Fibroblast of pulmonary artery (primary cell): ENCODE measurements at regions not wholly inside any gene's neighbourhood (a gene's known extent, or its start where the extent isn't known, plus 50 kb on each side); places are given as distances from the start of the nearest gene placed in this dataset.
"Not testable (repeated sequence)": the region's sequence is repeated elsewhere in the genome, so short reads cannot be mapped to it uniquely, and the experiment has no call there.

ENCODE experiments used
- DNase-seq: peaks from one replicate; pipeline ENCODE4 v3.0.0-alpha.2; 2010; ENCODE audit warnings: low read depth
- H3K4me3 ChIP-seq: replicated peaks from 2 replicates; pipeline ENCODE4 v1.5.1; 2011; ENCODE audit warnings: low read depth, mild to moderate bottlenecking, control low read depth, low read length, moderate library complexity
- TF ChIP-seq, protein P1 (sequence below): IDR thresholded peaks from 2 replicates; pipeline ENCODE4 v1.5.1; 2011; ENCODE audit warnings: mild to moderate bottlenecking, control low read depth, low read length, inconsistent platforms; ENCODE audit errors: missing control alignments

DNA sequence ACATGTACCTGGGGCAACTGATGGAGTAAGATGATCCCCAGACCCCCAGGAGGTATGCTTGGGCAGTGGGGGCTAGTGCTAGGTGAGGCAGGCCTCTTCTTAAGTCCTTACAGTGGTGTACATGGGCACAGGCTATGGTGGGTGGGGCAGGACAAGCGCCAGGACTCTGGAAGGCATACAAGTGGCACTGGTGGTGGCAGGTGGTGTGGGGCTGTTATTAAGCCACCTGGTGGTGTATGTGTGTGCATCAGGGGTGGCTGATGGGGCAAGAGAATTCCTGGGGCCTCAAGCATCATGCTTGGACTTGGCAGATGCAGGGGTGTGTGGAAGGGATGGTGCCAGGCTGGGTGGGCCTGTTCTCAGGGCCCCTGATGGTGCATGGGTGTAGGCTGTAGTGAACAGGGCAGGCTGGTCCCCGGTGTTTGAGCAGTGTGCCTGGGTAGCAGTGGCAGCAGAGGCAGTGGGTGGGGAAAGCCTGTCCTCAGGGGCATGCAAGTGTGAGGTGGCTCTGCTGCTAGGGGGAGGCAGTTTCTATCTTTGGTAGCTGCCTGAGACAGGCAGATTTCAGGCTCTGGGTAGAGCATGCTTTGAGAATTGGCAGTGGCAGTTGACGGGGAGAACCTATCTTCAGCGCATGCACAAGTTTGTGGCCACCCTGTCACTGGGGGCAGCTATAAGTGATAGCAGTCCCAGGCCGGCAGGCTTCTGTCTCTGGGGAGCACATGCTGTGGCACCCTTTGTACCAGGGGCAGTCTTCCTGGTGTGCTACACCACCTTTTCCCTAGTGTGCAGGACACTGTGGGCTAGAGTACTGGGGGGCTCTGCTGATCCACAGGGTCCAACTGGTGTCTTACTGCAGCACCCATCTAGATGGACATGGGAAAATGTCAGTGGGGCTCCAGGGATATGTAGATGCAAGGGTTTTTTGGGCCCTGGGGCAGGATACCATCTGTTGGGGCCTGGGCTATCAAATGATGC lies 52.6 kb upstream of the ABCD2 start:
- TF ChIP-seq, protein P1, sequence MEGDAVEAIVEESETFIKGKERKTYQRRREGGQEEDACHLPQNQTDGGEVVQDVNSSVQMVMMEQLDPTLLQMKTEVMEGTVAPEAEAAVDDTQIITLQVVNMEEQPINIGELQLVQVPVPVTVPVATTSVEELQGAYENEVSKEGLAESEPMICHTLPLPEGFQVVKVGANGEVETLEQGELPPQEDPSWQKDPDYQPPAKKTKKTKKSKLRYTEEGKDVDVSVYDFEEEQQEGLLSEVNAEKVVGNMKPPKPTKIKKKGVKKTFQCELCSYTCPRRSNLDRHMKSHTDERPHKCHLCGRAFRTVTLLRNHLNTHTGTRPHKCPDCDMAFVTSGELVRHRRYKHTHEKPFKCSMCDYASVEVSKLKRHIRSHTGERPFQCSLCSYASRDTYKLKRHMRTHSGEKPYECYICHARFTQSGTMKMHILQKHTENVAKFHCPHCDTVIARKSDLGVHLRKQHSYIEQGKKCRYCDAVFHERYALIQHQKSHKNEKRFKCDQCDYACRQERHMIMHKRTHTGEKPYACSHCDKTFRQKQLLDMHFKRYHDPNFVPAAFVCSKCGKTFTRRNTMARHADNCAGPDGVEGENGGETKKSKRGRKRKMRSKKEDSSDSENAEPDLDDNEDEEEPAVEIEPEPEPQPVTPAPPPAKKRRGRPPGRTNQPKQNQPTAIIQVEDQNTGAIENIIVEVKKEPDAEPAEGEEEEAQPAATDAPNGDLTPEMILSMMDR = no peak
- no peak overlapping the region for H3K4me3 ChIP-seq
- DNase-seq = no peak

DNA sequence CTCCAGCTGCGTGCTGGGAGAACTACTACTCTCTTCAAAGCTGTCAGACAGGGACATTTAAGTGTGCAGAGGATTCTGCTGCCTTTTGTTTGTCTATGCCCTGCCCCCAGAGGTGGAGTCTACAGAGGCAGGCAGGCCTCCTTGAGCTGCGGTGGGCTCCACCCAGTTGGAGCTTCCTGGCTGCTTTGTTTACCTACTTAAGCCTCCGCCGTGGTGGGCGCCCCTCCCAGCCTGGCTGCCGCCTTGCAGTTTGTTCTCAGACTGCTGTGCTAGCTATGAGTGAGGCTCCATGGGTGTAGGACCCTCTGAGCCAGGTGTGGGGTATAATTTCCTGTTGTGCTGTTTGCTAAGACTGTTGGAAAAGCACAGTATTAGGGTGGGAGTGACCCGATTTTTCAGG lies 49.9 kb upstream of the ABCD2 start:
- H3K4me3 ChIP-seq, DNase-seq: not testable (repeated sequence)
